ENCODE measurements at regions not wholly inside any gene's neighbourhood (a gene's known extent, or its start where the extent isn't known, plus 50 kb on each side); places are given as distances from the start of the nearest gene placed in this dataset.

GRCh38 chr5:52710972-52711596 is 76.6 kb upstream of the ITGA1 start:
- TF ChIP-seq CTCF (IDR thresholded peaks at IDR 0.05; ENCODE audit: low read length) (no peak), EZH2phosphoT487 (IDR thresholded peaks at IDR 0.05; ENCODE audit: low read length) (no peak)
